HCT116 (cell line): ENCODE measurements at regions not wholly inside any gene's neighbourhood (a gene's known extent, or its start where the extent isn't known, plus 50 kb on each side); places are given as distances from the start of the nearest gene placed in this dataset.

Source experiments
- ATAC-seq: fragments of 200-7000 bp; cut with Tn5 transposase; 2 replicates; pipeline ENCODE4 v1.9.1; 2020; ENCODE audit warnings: mild to moderate bottlenecking, moderate library complexity
- BruUV-seq: library from RNA; stranded (reverse); fragments of 400-500 nt; replicated peaks from 2 replicates; lab custom pipeline; 2021; lab: Mats Ljungman, UMichigan
- CTCF ChIA-PET: fragments of 300-600 bp; sonication (Branson Sonifier 250); formaldehyde crosslinking; loops from one replicate; lab custom pipeline; 2021; ENCODE audit warnings: antibody characterized with exemption; lab: Charles Lee
- POLR2A ChIA-PET: fragments of 300-600, 350-600 bp; sonication (Branson Sonifier 250); formaldehyde crosslinking; loops from one replicate; lab custom pipeline; 2021; ENCODE audit warnings: antibody characterized with exemption; lab: Charles Lee
- RAD21 ChIA-PET, 2 experiments: fragments of 300-600 bp; sonication (Branson Sonifier 250); formaldehyde crosslinking; loops; one replicate each; lab custom pipeline; 2023; ENCODE audit warnings: low total read pairs in 2 of 2; ENCODE audit not compliant: uncharacterized antibody in 2 of 2, unreplicated experiment in 2 of 2, low non-redundant PET in 1 of 2; lab: Charles Lee
- DNase-seq: peaks from one replicate; pipeline ENCODE4 v3.0.0-alpha.2; 2010; ENCODE audit warnings: low read depth, low spot score
- H2AFZ ChIP-seq: fragments of 200-600 bp; shearing (Covaris generic), sonication (generic); 2 replicates; pipeline ENCODE4 v1.6.1; 2017; ENCODE audit warnings: low read depth, mixed run types, mixed read lengths, antibody characterized with exemption, low read length; ENCODE audit not compliant: poor library complexity, severe bottlenecking
- H3K27ac ChIP-seq: 2 replicates; pipeline ENCODE4 v1.5.1; 2012; ENCODE audit warnings: low read depth, low read length
- H3K27me3 ChIP-seq: fragments of 200-600 bp; sonication (generic); 2 replicates; pipeline ENCODE4 v1.6.1; 2016; ENCODE audit warnings: mixed run types, low read length, mixed read lengths; ENCODE audit not compliant: insufficient read depth
- H3K36me3 ChIP-seq, 2 experiments: fragments of 200-500 bp in 1 of 2; fragments of 200-600 bp in 1 of 2; sonication (Bioruptor generic) in 1 of 2; sonication (generic) in 1 of 2; 2 replicates each; pipeline versions ENCODE4 v1.5.1 to v1.6.1; 2014 to 2016; ENCODE audit warnings: low read length in 2 of 2, inconsistent platforms in 1 of 2, mixed read lengths in 1 of 2, mixed run types in 1 of 2; ENCODE audit not compliant: insufficient read depth in 2 of 2, control insufficient read depth in 1 of 2
- H3K4me1 ChIP-seq, 2 experiments: fragments of 200-600 bp in 1 of 2; sonication (generic) in 1 of 2; 2 replicates each; pipeline versions ENCODE4 v1.5.1 to v1.6.1; 2012 to 2017; ENCODE audit warnings: low read length in 2 of 2, inconsistent platforms in 1 of 2, mild to moderate bottlenecking in 1 of 2, mixed read lengths in 1 of 2, mixed run types in 1 of 2, moderate library complexity in 1 of 2; ENCODE audit not compliant: insufficient read depth in 2 of 2, control insufficient read depth in 1 of 2
- H3K4me2 ChIP-seq: fragments of 200-600 bp; sonication (generic); 2 replicates; pipeline ENCODE4 v1.6.1; 2017; ENCODE audit warnings: mixed run types, low read length, mixed read lengths
- H3K4me3 ChIP-seq, 2 experiments: fragments of 200-600 bp in 1 of 2; sonication (generic) in 1 of 2; replicated peaks in 1 of 2; 2 replicates each; pipeline ENCODE4 v1.5.1; 2011 to 2016; ENCODE audit warnings: low read length in 2 of 2, control low read depth in 1 of 2, low read depth in 1 of 2, mild to moderate bottlenecking in 1 of 2, mixed read lengths in 1 of 2, mixed run types in 1 of 2
- H3K79me2 ChIP-seq: fragments of 200-600 bp; sonication (generic); 2 replicates; pipeline ENCODE4 v1.6.1; 2017; ENCODE audit warnings: mild to moderate bottlenecking, mixed run types, low read length, moderate library complexity, mixed read lengths; ENCODE audit not compliant: insufficient read depth
- H3K9ac ChIP-seq: fragments of 200-600 bp; sonication (generic); 2 replicates; pipeline ENCODE4 v1.6.1; 2016; ENCODE audit warnings: low read length, mixed read lengths
- H3K9me2 ChIP-seq: fragments of 200-600 bp; sonication (generic), shearing (Covaris generic); 2 replicates; pipeline ENCODE4 v1.6.1; 2017; ENCODE audit warnings: mixed run types, mild to moderate bottlenecking, moderate library complexity; ENCODE audit not compliant: insufficient read depth
- H3K9me3 ChIP-seq, 2 experiments: fragments of 200-500 bp in 1 of 2; fragments of 200-600 bp in 1 of 2; sonication (Bioruptor generic) in 1 of 2; sonication (generic) in 1 of 2; 2 replicates each; pipeline ENCODE4 v1.6.1; 2014 to 2017; ENCODE audit warnings: low read length in 2 of 2, mixed read lengths in 2 of 2, inconsistent platforms in 1 of 2, low read depth in 1 of 2, mild to moderate bottlenecking in 1 of 2, mixed run types in 1 of 2, moderate library complexity in 1 of 2; ENCODE audit not compliant: control insufficient read depth in 1 of 2, insufficient read depth in 1 of 2
- H4K20me1 ChIP-seq: fragments of 200-600 bp; sonication (generic), shearing (Covaris generic); 2 replicates; pipeline ENCODE4 v1.6.1; 2017; ENCODE audit warnings: mixed run types, mild to moderate bottlenecking, moderate library complexity; ENCODE audit not compliant: insufficient read depth
- CBX3 ChIP-seq: IDR thresholded peaks from 2 replicates; pipeline ENCODE4 v1.6.1; 2012; ENCODE audit warnings: low read depth
- CEBPB ChIP-seq: IDR thresholded peaks from 2 replicates; pipeline ENCODE4 v1.6.1; 2012; ENCODE audit warnings: low read depth
- CTCF ChIP-seq, 3 experiments: fragments of 200-600 bp in 1 of 3; sonication (generic) in 1 of 3; IDR thresholded peaks in 2 of 3; conservative IDR thresholded peaks in 1 of 3; 2 replicates each; pipeline ENCODE4 v1.5.1; 2012 to 2017; ENCODE audit warnings: low read depth in 2 of 3, low read length in 2 of 3, antibody characterized with exemption in 1 of 3, borderline replicate concordance in 1 of 3, control low read depth in 1 of 3, mild to moderate bottlenecking in 1 of 3, mixed read lengths in 1 of 3, mixed run types in 1 of 3, moderate library complexity in 1 of 3; ENCODE audit not compliant: insufficient read depth in 1 of 3
- EGR1 ChIP-seq: IDR thresholded peaks from 2 replicates; pipeline ENCODE4 v1.6.1; 2012; ENCODE audit warnings: low read depth
- ELF1 ChIP-seq: IDR thresholded peaks from 2 replicates; pipeline ENCODE4 v1.6.1; 2012; ENCODE audit warnings: low read depth, borderline replicate concordance
- EZH2 ChIP-seq: fragments of 200-600 bp; sonication (generic); IDR thresholded peaks from 2 replicates; pipeline ENCODE4 v1.6.1; 2017; ENCODE audit warnings: antibody characterized with exemption, mixed run types
- EZH2phosphoT487 ChIP-seq: fragments of 200-600 bp; IDR thresholded peaks from 2 replicates; pipeline ENCODE4 v1.6.1; 2018; ENCODE audit warnings: antibody characterized with exemption, borderline replicate concordance
- FOSL1 ChIP-seq: IDR thresholded peaks from 2 replicates; pipeline ENCODE4 v1.6.1; 2012; ENCODE audit warnings: low read depth
- JUND ChIP-seq: IDR thresholded peaks from 2 replicates; pipeline ENCODE4 v1.6.1; 2012
- MAX ChIP-seq: IDR thresholded peaks from 2 replicates; pipeline ENCODE4 v1.6.1; 2012
- POLR2A ChIP-seq: IDR thresholded peaks from 2 replicates; pipeline ENCODE4 v1.7.0; 2011; ENCODE audit warnings: borderline replicate concordance; ENCODE audit not compliant: insufficient read depth, insufficient read length; ENCODE audit errors: extremely low read depth
- RAD21 ChIP-seq: IDR thresholded peaks from 2 replicates; pipeline ENCODE4 v1.6.1; 2012; ENCODE audit warnings: low read depth, mild to moderate bottlenecking
- REST ChIP-seq: IDR thresholded peaks from 2 replicates; pipeline ENCODE4 v1.6.1; 2012; ENCODE audit warnings: low read depth
- SIN3A ChIP-seq: IDR thresholded peaks from 2 replicates; pipeline ENCODE4 v1.6.1; 2012; ENCODE audit warnings: low read depth
- SP1 ChIP-seq: IDR thresholded peaks from 2 replicates; pipeline ENCODE4 v1.6.1; 2012; ENCODE audit warnings: low read depth
- TCF7L2 ChIP-seq: IDR thresholded peaks from 2 replicates; pipeline ENCODE4 v1.7.0; 2011; ENCODE audit warnings: borderline replicate concordance, inconsistent platforms; ENCODE audit not compliant: insufficient read depth, insufficient read length; ENCODE audit errors: extremely low read depth
- YY1 ChIP-seq: IDR thresholded peaks from 2 replicates; pipeline ENCODE4 v1.6.1; 2011; ENCODE audit warnings: low read length, low read depth, moderate library complexity, mild to moderate bottlenecking; ENCODE audit not compliant: insufficient replicate concordance; ENCODE audit errors: extremely low read depth
- ZBTB33 ChIP-seq: IDR thresholded peaks from 2 replicates; pipeline ENCODE4 v1.6.1; 2011; ENCODE audit warnings: mild to moderate bottlenecking, low read length, moderate library complexity; ENCODE audit not compliant: insufficient replicate concordance; ENCODE audit errors: extremely low read depth
- ZFX ChIP-seq: fragments of 450-650 bp; IDR thresholded peaks from 2 replicates; pipeline ENCODE4 v1.6.1; 2017
- intact Hi-C: fragments of 100-400 bp; cut with micrococcal nuclease; formaldehyde crosslinking; loops from 2 replicates; pipeline ENCODE4 v1.10.0; 2022

- H3K9ac ChIP-seq, result no peak overlapping the region
- H3K9me3 ChIP-seq, result no peaks in the 10 kb centered on the region
- H3K4me3 ChIP-seq, result no peak overlapping the region
- ATAC-seq (no peak), DNase-seq (no peak)
- no peak overlapping the region for H3K4me2 ChIP-seq
- ChIA-PET POLR2A (no interaction called here), RAD21 (no interaction called here), CTCF (no interaction called here)
- no TSS peak for BruUV-seq
- TF ChIP-seq REST, result no peak
- no peak for TF ChIP-seq SIN3A
- TF ChIP-seq YY1, result no peak
- TF ChIP-seq RAD21, result no peak
- TF ChIP-seq FOSL1, result no peak
- TF ChIP-seq SP1, result no peak
- TF ChIP-seq ZBTB33, result no peak
- TF ChIP-seq CTCF (IDR thresholded peaks at IDR 0.05 in 2 of 3, conservative IDR thresholded peaks at IDR 0.05 in 1 of 3; ENCODE audit: borderline replicate concordance in 1 of 3, insufficient read depth in 1 of 3, low read depth in 2 of 3, low read length in 2 of 3), result no peak
- TF ChIP-seq JUND, result no peak
- no peak for TF ChIP-seq EZH2
- TF ChIP-seq ZFX, result no peak
- TF ChIP-seq ELF1, result no peak
- TF ChIP-seq EGR1, result no peak
- no peak for TF ChIP-seq TCF7L2
- TF ChIP-seq POLR2A, result no peak
- no peak for TF ChIP-seq MAX
- TF ChIP-seq EZH2phosphoT487, result no peak
- TF ChIP-seq CEBPB, result no peak
- TF ChIP-seq CBX3, result no peak
- H3K79me2 ChIP-seq, result no peaks in the 10 kb centered on the region
- H3K9me2 ChIP-seq, result no peaks in the 10 kb centered on the region
- no peak overlapping the region for H2AFZ ChIP-seq
- no peaks in the 10 kb centered on the region for H3K27me3 ChIP-seq
- H4K20me1 ChIP-seq, result no peaks in the 10 kb centered on the region
- intact Hi-C loops, result no loop called here
- 0 out of 4 replicates have a peak, but pooled peaks cover 0 to 2% of the 10 kb centered on the region in 2 experiments for H3K4me1 ChIP-seq
- no peak overlapping the region for H3K27ac ChIP-seq
- H3K36me3 ChIP-seq, result no peaks in the 10 kb centered on the region
Observed at GRCh38 chr15:77719450-77719849, 86.7 kb upstream of the LINGO1 start.
